Endothelial cell of umbilical vein (primary cell): ENCODE measurements at regions not wholly inside any gene's neighbourhood (a gene's known extent, or its start where the extent isn't known, plus 50 kb on each side); places are given as distances from the start of the nearest gene placed in this dataset.

Experiments used
- BruUV-seq: library from RNA; stranded (reverse); fragments of 400-500 nt; replicated peaks from 2 replicates; lab custom pipeline; 2021; lab: Mats Ljungman, UMichigan
- CTCF ChIA-PET: fragments of 300-600, 350-600 bp; sonication (Branson Sonifier 250); formaldehyde crosslinking; loops from one replicate; lab custom pipeline; 2021; ENCODE audit warnings: antibody characterized with exemption, inconsistent platforms; lab: Charles Lee
- POLR2A ChIA-PET: fragments of 300-600, 350-600 bp; sonication (Branson Sonifier 250); formaldehyde crosslinking; loops from one replicate; lab custom pipeline; 2021; ENCODE audit warnings: antibody characterized with exemption, inconsistent platforms; lab: Charles Lee
- DNase-seq: peaks from one replicate; pipeline ENCODE4 v3.0.0-alpha.2; 2011; ENCODE audit warnings: low read depth, low spot score
- FAIRE-seq: peaks from 2 replicates; lab custom pipeline; 2011; peaks lifted over from hg19 to GRCh38; lab: Jason Lieb, UNC
- H2AFZ ChIP-seq: 2 replicates; pipeline ENCODE4 v1.6.0; 2012; ENCODE audit warnings: low read depth, low read length, control low read depth, inconsistent platforms
- H3K27ac ChIP-seq: 2 replicates; pipeline ENCODE4 v1.5.1; 2011; ENCODE audit warnings: low read depth, mild to moderate bottlenecking, control low read depth, low read length, moderate library complexity; ENCODE audit not compliant: insufficient read depth
- H3K27me3 ChIP-seq, 2 experiments: 2 replicates each; pipeline versions ENCODE4 v1.6.0 to v1.6.1; 2011; ENCODE audit warnings: low read length in 2 of 2, mixed read lengths in 1 of 2; ENCODE audit not compliant: control insufficient read depth in 2 of 2, insufficient read depth in 2 of 2
- H3K36me3 ChIP-seq, 2 experiments: 2 replicates in 1 of 2; 3 replicates in 1 of 2; pipeline ENCODE4 v1.5.1; 2011; ENCODE audit warnings: low read length in 2 of 2, mild to moderate bottlenecking in 1 of 2, moderate library complexity in 1 of 2; ENCODE audit not compliant: control insufficient read depth in 2 of 2, insufficient read depth in 2 of 2; ENCODE audit errors: extremely low read depth in 1 of 2
- H3K4me1 ChIP-seq: 3 replicates; pipeline ENCODE4 v1.5.1; 2011; ENCODE audit warnings: mild to moderate bottlenecking, low read length; ENCODE audit not compliant: control insufficient read depth, insufficient read depth; ENCODE audit errors: extremely low read depth
- H3K4me2 ChIP-seq: 2 replicates; pipeline ENCODE4 v1.6.1; 2011; ENCODE audit warnings: low read length, control low read depth, mixed read lengths; ENCODE audit not compliant: insufficient read depth
- H3K4me3 ChIP-seq, 3 experiments: fragments of 200-600 bp in 1 of 3; sonication (generic), shearing (Covaris generic) in 1 of 3; replicated peaks in 1 of 3; 2 replicates each; pipeline ENCODE4 v1.5.1; 2011 to 2016; ENCODE audit warnings: control low read depth in 3 of 3, low read length in 3 of 3, mild to moderate bottlenecking in 2 of 3, inconsistent platforms in 1 of 3, low read depth in 1 of 3, moderate library complexity in 1 of 3; ENCODE audit not compliant: insufficient read depth in 1 of 3
- H3K79me2 ChIP-seq: 2 replicates; pipeline ENCODE4 v1.6.0; 2012; ENCODE audit warnings: low read length, inconsistent platforms; ENCODE audit not compliant: control insufficient read depth, insufficient read depth
- H3K9ac ChIP-seq: replicated peaks from 2 replicates; pipeline ENCODE3; 2011; ENCODE audit warnings: low read length, control low read depth; ENCODE audit not compliant: insufficient read depth; ENCODE audit errors: extremely low read depth
- H3K9me1 ChIP-seq: replicated peaks from 3 replicates; pipeline ENCODE4 v1.6.0; 2011; ENCODE audit warnings: mild to moderate bottlenecking, low read length; ENCODE audit not compliant: control insufficient read depth, insufficient read depth; ENCODE audit errors: extremely low read depth
- H3K9me3 ChIP-seq: replicated peaks from 2 replicates; pipeline ENCODE4 v1.5.1; 2012; ENCODE audit warnings: low read length, inconsistent platforms; ENCODE audit not compliant: control insufficient read depth, insufficient read depth
- H4K20me1 ChIP-seq: replicated peaks from 2 replicates; pipeline ENCODE3; 2011; ENCODE audit warnings: mild to moderate bottlenecking, low read length; ENCODE audit not compliant: control insufficient read depth, insufficient read depth; ENCODE audit errors: extremely low read depth
- CTCF ChIP-seq, 2 donors: IDR thresholded peaks; 1 replicate in 1 of 2; 2 replicates in 1 of 2; pipeline ENCODE4 v1.5.1; 2011; ENCODE audit warnings: low read length in 2 of 2, mild to moderate bottlenecking in 2 of 2, moderate library complexity in 2 of 2, control low read depth in 1 of 2, inconsistent platforms in 1 of 2, low read depth in 1 of 2; ENCODE audit not compliant: insufficient read depth in 1 of 2; ENCODE audit errors: extremely low read depth in 1 of 2
- EZH2 ChIP-seq: IDR thresholded peaks from 2 replicates; pipeline ENCODE4 v1.6.1; 2012; ENCODE audit warnings: borderline replicate concordance, low read depth, mild to moderate bottlenecking, moderate library complexity, low read length, inconsistent platforms; ENCODE audit not compliant: severe bottlenecking
- FOS ChIP-seq: IDR thresholded peaks from 2 replicates; pipeline ENCODE4 v1.6.1; 2011; ENCODE audit warnings: mild to moderate bottlenecking, low read length, moderate library complexity, borderline replicate concordance; ENCODE audit not compliant: insufficient read depth
- GATA2 ChIP-seq: IDR thresholded peaks from 2 replicates; pipeline ENCODE4 v1.7.0; 2011; ENCODE audit warnings: low read depth, mild to moderate bottlenecking, moderate library complexity, mixed read lengths, low read length; ENCODE audit not compliant: insufficient read length, insufficient read depth
- JUN ChIP-seq: IDR thresholded peaks from 2 replicates; pipeline ENCODE4 v1.6.1; 2011; ENCODE audit warnings: borderline replicate concordance, low read depth; ENCODE audit not compliant: insufficient read length, insufficient read depth
- MAX ChIP-seq: IDR thresholded peaks from 2 replicates; pipeline ENCODE4 v1.6.1; 2011; ENCODE audit not compliant: insufficient read depth, insufficient read length
- MYC ChIP-seq: IDR thresholded peaks from one replicate; pipeline ENCODE4 v1.6.1; 2011; ENCODE audit warnings: mild to moderate bottlenecking, low read depth, low read length
- POLR2A ChIP-seq: IDR thresholded peaks from 2 replicates; pipeline ENCODE4 v1.6.1; 2012; ENCODE audit warnings: low read depth, mild to moderate bottlenecking, control low read depth, low read length
- POLR2AphosphoS5 ChIP-seq: IDR thresholded peaks from 2 replicates; pipeline ENCODE4 v1.6.1; 2012; ENCODE audit warnings: low read depth, mild to moderate bottlenecking, control low read depth, low read length, moderate library complexity; ENCODE audit not compliant: insufficient read depth
- dilution Hi-C: fragments of 300-500 bp; cut with MboI; formaldehyde crosslinking; loops from one replicate; pipeline ENCODE4 v1.15.0; 2019; ENCODE audit warnings: low sequenced_read_pairs; ENCODE audit not compliant: extremely low pct_ligation_motif_present
- intact Hi-C: fragments of 100-400 bp; cut with micrococcal nuclease; formaldehyde crosslinking; loops from one replicate; pipeline ENCODE4 v1.10.0; 2022

- H3K9me1 ChIP-seq = no peaks in the 10 kb centered on the region
- CTCF ChIA-PET = no interaction called here
- H3K4me3 ChIP-seq = no peak overlapping the region
- no peak overlapping the region for H2AFZ ChIP-seq
- BruUV-seq = no TSS peak
- DNase-seq (no peak), FAIRE-seq (no peak)
- H3K27ac ChIP-seq = no peak overlapping the region
- TF ChIP-seq FOS (no peak), MYC (no peak), GATA2 (no peak), MAX (no peak)
- H3K36me3 ChIP-seq = no peaks in the 10 kb centered on the region
- no peaks in the 10 kb centered on the region for H3K4me1 ChIP-seq
- intact Hi-C loops (no loop called here), dilution Hi-C loops (no loop called here)
- H3K9me3 ChIP-seq = no peaks in the 10 kb centered on the region
- no peak overlapping the region for H3K4me2 ChIP-seq
- no peaks in the 10 kb centered on the region for H3K27me3 ChIP-seq
- H3K79me2 ChIP-seq = no peaks in the 10 kb centered on the region
- H4K20me1 ChIP-seq = no peaks in the 10 kb centered on the region
- H3K9ac ChIP-seq = no peak overlapping the region
- POLR2A ChIA-PET = no interaction called here
These were observed 102.9 kb upstream of the PAX6 start for GRCh38 chr11:31913985-31914384.

GRCh38 chr11:31912808-31913207 lies 101.7 kb upstream of the PAX6 start:
- H3K4me2 ChIP-seq = no peak overlapping the region
- no peaks in the 10 kb centered on the region for H3K4me1 ChIP-seq
- no peaks in the 10 kb centered on the region for H3K27me3 ChIP-seq
- dilution Hi-C loops = no loop called here
- intact Hi-C loops = no loop called here
- H3K36me3 ChIP-seq = no peaks in the 10 kb centered on the region
- no peak for TF ChIP-seq JUN
- no peak for TF ChIP-seq FOS
- no peak for TF ChIP-seq EZH2
- no peak for TF ChIP-seq POLR2AphosphoS5
- no peak for TF ChIP-seq CTCF (IDR thresholded peaks at IDR 0.05; ENCODE audit: extremely low read depth in 1 of 2, insufficient read depth in 1 of 2, low read depth in 1 of 2, low read length in 2 of 2)
- TF ChIP-seq GATA2 = no peak
- no peak for TF ChIP-seq POLR2A
- no peak for TF ChIP-seq MAX
- TF ChIP-seq MYC = no peak
- ChIA-PET POLR2A (no interaction called here), CTCF (interaction anchor here (1.0 kb wide), 1 partner anchor 50 kb away, joined by 3 read pairs; no protein-coding TSS in a partner anchor)
- no peaks in the 10 kb centered on the region for H3K9me3 ChIP-seq
- no peaks in the 10 kb centered on the region for H3K79me2 ChIP-seq
- H3K4me3 ChIP-seq = no peak overlapping the region
- no peak overlapping the region for H3K27ac ChIP-seq
- no peak overlapping the region for H3K9ac ChIP-seq
- no TSS peak for BruUV-seq
- DNase-seq (no peak), FAIRE-seq (no peak)
- no peaks in the 10 kb centered on the region for H3K9me1 ChIP-seq
- no peak overlapping the region for H2AFZ ChIP-seq
- no peaks in the 10 kb centered on the region for H4K20me1 ChIP-seq
